ENCODE measurements at regions not wholly inside any gene's neighbourhood (a gene's known extent, or its start where the extent isn't known, plus 50 kb on each side); places are given as distances from the start of the nearest gene placed in this dataset.

GRCh38 chr4:112951362-112952312 is 97.8 kb upstream of the ANK2 start:
- TF ChIP-seq CTCF (IDR thresholded peaks at IDR 0.05) (peak; percentile 21 to 69 (median 50)), POLR2A (IDR thresholded peaks at IDR 0.05) (no peak)

All from adrenal gland (tissue), 5 donors.